ENCODE measurements at regions not wholly inside any gene's neighbourhood (a gene's known extent, or its start where the extent isn't known, plus 50 kb on each side); places are given as distances from the start of the nearest gene placed in this dataset.

DNA sequence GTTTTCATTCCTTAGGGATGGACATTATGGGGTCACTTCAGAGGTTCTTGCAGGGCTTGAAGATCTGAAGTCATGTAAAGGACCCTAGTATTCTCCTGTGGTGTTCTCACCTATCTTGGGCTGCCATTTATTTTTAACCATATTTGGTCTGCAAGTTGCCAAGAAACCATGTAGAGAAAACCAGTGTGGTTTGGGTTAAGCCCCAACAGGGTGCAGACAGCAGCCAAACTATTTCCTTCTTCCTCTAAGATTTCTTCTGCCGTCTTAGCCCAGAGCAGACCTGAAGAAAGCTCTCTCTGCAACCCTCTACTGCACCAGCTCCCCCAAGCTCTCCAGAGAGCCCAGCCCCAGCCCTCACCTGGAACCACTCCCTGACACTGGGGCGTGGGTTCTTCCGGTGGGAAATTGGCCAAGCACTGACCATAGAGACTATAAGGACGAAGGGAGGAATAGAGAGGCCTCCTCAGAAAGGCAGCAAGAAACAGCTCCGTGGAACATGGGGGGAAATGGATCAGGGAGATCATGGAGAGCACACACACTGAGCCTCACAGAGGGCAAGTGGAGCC lies 136.6 kb downstream of the SYF2 start:
- H3K27ac ChIP-seq = no peak overlapping the region
- no peak overlapping the region for H3K4me3 ChIP-seq
- H3K9ac ChIP-seq (ENCODE audit: insufficient read length) = no peak overlapping the region
- no peaks in the 10 kb centered on the region for H3K36me3 ChIP-seq (ENCODE audit: insufficient read depth, low read length)
- TF ChIP-seq POLR2AphosphoS5 (IDR thresholded peaks at IDR 0.05; ENCODE audit: borderline replicate concordance, low read depth, low read length) = no peak
- TF ChIP-seq EZH2 (IDR thresholded peaks at IDR 0.05) = no peak
- TF ChIP-seq FOXP2 (optimal IDR thresholded peaks at IDR 0.05; ENCODE audit: control extremely low read depth, extremely low read length, insufficient read depth) = no peak
- no peak for DNase-seq (ENCODE audit: low read depth, low spot score)
- no peaks in the 10 kb centered on the region for H3K9me3 ChIP-seq (ENCODE audit: low read depth, low read length)

DNA sequence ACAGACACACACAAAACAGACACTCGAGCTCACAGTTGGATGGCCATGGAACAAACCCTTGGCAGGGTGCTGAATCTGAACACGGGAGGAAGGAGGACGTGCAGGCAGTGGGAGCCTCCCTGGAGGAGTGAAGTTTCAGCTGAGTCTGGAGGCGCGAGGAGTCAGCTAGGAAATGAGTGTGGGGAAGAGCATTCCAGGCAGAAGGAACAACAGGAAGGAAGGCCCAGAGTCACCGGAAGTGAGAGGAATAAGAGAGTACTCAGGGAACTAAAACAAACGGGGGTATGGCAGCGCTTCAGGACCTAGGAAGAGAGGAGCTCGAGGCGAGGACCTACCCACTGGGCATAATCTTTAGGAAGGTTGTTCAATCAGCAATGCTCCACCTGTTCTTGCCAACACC lies 137.3 kb downstream of the SYF2 start:
- Histone ChIP-seq H3K27ac (no peak overlapping the region), H3K9me3 (ENCODE audit: low read depth, low read length) (no peaks in the 10 kb centered on the region), H3K36me3 (ENCODE audit: insufficient read depth, low read length) (no peaks in the 10 kb centered on the region), H3K9ac (ENCODE audit: insufficient read length) (no peak overlapping the region), H3K4me3 (no peak overlapping the region)
- TF ChIP-seq EZH2 (IDR thresholded peaks at IDR 0.05) = no peak
- DNase-seq (ENCODE audit: low read depth, low spot score) = no peak

DNA sequence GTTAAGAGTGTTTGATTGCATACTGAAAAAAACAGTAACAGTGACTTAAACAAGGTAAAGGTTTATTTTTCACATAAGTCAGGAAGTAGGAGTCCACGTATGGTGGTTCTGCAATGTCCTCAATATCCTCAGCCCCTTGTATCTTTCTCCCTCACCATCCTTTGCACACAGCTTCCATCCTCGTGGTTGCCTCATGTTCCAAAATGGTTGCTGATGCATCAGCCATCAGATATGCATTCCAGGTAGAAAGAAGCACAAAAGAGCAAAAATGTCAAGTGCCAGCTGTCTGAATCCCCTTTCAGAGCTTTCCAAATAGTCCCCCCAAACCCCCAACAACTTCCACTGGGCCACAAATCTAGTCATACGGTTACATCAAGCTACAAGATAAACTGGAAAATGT lies 138.1 kb downstream of the SYF2 start:
- no peaks in the 10 kb centered on the region for H3K36me3 ChIP-seq (ENCODE audit: insufficient read depth, low read length)
- no peak for DNase-seq (ENCODE audit: low read depth, low spot score)
- TF ChIP-seq FOXP2 (optimal IDR thresholded peaks at IDR 0.05; ENCODE audit: control extremely low read depth, extremely low read length, insufficient read depth) = no peak
- H3K9me3 ChIP-seq (ENCODE audit: low read depth, low read length) = no peaks in the 10 kb centered on the region
- no peak overlapping the region for H3K9ac ChIP-seq (ENCODE audit: insufficient read length)
- no peak overlapping the region for H3K27ac ChIP-seq
- no peak overlapping the region for H3K4me3 ChIP-seq

DNA sequence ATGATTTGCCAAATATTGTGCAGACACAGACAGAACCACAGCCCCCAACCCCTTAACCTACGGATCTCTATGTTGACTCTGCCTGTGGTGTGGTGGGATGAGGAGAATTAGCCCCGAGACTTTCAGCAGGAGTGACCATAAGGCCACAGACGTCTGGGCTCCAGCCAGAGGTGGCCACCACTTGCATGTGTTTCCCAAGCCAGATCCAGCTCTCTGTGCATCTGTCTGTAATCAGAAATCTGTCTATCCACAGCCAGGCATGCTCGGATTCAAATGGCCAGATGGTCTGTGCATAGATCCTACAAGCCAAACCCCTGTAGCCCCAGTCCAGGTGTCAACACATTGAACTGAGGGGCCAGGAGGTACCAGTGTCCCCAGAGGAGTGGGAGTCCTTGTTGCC lies 140.6 kb downstream of the SYF2 start:
- no peak for DNase-seq (ENCODE audit: low read depth, low spot score)
- no peaks in the 10 kb centered on the region for H3K36me3 ChIP-seq (ENCODE audit: insufficient read depth, low read length)
- no peak overlapping the region for H3K4me3 ChIP-seq
- H3K27ac ChIP-seq = no peak overlapping the region
- no peaks in the 10 kb centered on the region for H3K9me3 ChIP-seq (ENCODE audit: low read depth, low read length)
- TF ChIP-seq POLR2AphosphoS5 (IDR thresholded peaks at IDR 0.05; ENCODE audit: borderline replicate concordance, low read depth, low read length) (no peak), FOXP2 (optimal IDR thresholded peaks at IDR 0.05; ENCODE audit: control extremely low read depth, extremely low read length, insufficient read depth) (no peak), EZH2 (IDR thresholded peaks at IDR 0.05) (no peak)
- H3K9ac ChIP-seq (ENCODE audit: insufficient read length) = no peak overlapping the region

DNA sequence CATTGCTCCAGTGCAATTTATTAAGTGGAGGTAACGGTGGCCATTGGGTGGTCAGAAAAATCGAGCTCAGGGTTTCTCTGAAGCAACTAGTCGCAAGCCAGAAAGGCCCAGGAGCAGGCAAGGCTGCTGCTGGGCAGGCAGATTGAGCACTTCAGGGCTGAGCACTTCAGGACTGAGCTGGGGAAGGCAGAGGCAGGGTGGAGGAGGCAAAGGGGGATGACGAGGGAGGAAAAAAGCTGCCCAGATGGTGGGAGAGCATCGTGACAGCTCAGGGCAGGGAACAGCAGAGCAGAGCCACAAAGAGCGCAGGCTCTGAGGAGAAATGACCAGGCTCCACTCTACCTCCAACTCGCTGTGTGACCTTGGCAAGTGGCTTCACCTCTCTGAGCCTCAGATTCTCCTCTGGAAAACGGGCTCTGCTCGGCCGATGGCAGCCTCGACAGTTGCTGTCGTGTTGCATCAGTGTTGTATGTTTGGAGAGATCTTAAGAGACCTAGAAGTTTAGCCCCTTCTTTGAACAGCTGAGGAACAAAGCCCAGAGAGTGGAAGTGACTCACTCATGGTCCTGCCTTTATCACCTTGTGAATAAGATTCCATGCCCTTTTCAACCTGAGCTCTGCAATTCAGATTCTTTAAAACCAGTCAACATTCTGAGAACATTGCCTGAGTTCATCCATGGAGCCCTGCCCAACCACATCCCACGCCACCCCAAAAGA lies 141.4 kb downstream of the SYF2 start:
- Histone ChIP-seq H3K27ac (no peak overlapping the region), H3K4me3 (no peak overlapping the region), H3K9ac (ENCODE audit: insufficient read length) (no peak overlapping the region), H3K9me3 (ENCODE audit: low read depth, low read length) (no peaks in the 10 kb centered on the region), H3K36me3 (ENCODE audit: insufficient read depth, low read length) (no peaks in the 10 kb centered on the region)
- TF ChIP-seq POLR2AphosphoS5 (IDR thresholded peaks at IDR 0.05; ENCODE audit: borderline replicate concordance, low read depth, low read length) = no peak
- TF ChIP-seq EZH2 (IDR thresholded peaks at IDR 0.05) = no peak
- no peak for TF ChIP-seq FOXP2 (optimal IDR thresholded peaks at IDR 0.05; ENCODE audit: control extremely low read depth, extremely low read length, insufficient read depth)
- no peak for DNase-seq (ENCODE audit: low read depth, low spot score)

DNA sequence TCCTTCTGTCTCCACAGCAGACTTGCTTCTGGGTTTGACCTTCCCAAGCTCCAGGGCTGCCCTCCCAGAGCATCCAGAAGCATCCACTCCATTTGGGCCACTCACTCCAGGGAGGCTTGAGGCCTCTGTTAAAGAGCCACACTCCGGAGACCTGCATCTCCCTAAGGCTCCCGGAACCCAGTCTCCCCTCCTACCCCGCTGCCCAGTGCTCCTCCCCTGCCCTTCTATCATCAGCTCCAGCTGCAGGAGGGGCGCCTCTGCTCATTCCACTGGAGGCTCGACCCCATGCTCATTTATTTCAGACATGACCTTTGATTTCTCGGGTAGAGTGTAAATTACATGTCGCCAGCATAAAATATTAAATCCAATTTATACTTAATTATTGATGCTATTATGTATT lies 142.5 kb downstream of the SYF2 start:
- Histone ChIP-seq H3K4me3 (no peak overlapping the region), H3K36me3 (ENCODE audit: insufficient read depth, low read length) (no peaks in the 10 kb centered on the region), H3K27ac (no peak overlapping the region), H3K9ac (ENCODE audit: insufficient read length) (no peak overlapping the region), H3K9me3 (ENCODE audit: low read depth, low read length) (no peaks in the 10 kb centered on the region)
- TF ChIP-seq FOXP2 (optimal IDR thresholded peaks at IDR 0.05; ENCODE audit: control extremely low read depth, extremely low read length, insufficient read depth) = no peak
- no peak for TF ChIP-seq POLR2AphosphoS5 (IDR thresholded peaks at IDR 0.05; ENCODE audit: borderline replicate concordance, low read depth, low read length)
- no peak for TF ChIP-seq EZH2 (IDR thresholded peaks at IDR 0.05)
- DNase-seq (ENCODE audit: low read depth, low spot score) = no peak

DNA sequence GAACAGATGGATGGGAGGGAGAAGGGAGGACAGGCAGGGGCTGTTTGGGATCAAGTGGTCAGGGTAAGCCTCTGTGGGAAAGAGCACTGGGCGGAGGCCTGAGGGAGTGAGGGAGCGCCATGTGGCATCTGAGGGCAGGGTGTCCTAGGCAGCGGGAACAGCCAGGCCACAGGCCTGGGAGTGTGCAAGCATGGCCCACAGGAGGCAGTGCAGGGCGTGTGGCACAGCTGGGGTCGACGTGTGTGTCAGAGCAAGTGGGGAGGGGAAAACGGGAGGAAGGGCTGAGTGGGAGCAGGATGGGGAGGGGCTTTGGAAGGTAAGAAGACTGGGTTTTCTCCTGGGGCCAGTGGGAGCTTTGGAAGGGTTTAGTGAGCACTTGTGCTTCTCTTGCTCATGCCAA lies 143.4 kb downstream of the SYF2 start:
- H3K27ac ChIP-seq = no peak overlapping the region

DNA sequence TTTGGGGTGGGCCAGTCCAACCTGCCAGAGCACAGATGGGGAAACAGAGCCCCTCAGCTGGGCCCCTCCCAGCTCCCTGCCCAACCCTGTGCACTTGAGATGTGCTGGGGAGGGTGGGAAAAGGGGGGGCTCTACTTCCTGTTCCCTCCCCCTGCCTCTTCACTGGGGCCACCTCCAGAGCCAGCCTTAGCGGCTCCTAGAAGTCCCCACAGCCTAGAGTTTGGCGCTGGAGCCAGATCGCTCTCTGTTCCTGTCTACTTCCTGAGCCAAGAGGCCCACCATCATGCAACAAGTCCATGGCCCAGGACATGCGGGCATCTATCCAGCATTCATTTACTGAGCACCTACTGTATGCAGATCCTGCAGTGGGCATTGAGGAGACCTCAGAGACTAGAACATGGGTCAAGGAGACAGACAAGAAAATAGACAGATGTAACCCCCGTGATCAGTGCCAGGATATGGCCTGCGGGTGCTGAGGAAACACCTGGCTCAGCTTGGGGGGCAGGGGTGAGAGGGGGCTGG lies 144.1 kb downstream of the SYF2 start:
- Histone ChIP-seq H3K4me3 (no peak overlapping the region), H3K9ac (ENCODE audit: insufficient read length) (no peak overlapping the region), H3K27ac (no peak overlapping the region), H3K9me3 (ENCODE audit: low read depth, low read length) (no peaks in the 10 kb centered on the region), H3K36me3 (ENCODE audit: insufficient read depth, low read length) (no peaks in the 10 kb centered on the region)
- TF ChIP-seq FOXP2 (optimal IDR thresholded peaks at IDR 0.05; ENCODE audit: control extremely low read depth, extremely low read length, insufficient read depth) = no peak
- TF ChIP-seq POLR2AphosphoS5 (IDR thresholded peaks at IDR 0.05; ENCODE audit: borderline replicate concordance, low read depth, low read length) = no peak
- TF ChIP-seq EZH2 (IDR thresholded peaks at IDR 0.05) = no peak
- no peak for DNase-seq (ENCODE audit: low read depth, low spot score)

More for the DNA sequence above, 143.4 kb downstream of the SYF2 start:
- no peak for DNase-seq (ENCODE audit: low read depth, low spot score)
- no peaks in the 10 kb centered on the region for H3K9me3 ChIP-seq (ENCODE audit: low read depth, low read length)
- H3K36me3 ChIP-seq (ENCODE audit: insufficient read depth, low read length) = no peaks in the 10 kb centered on the region
- H3K9ac ChIP-seq (ENCODE audit: insufficient read length) = no peak overlapping the region
- H3K4me3 ChIP-seq = no peak overlapping the region
- TF ChIP-seq POLR2AphosphoS5 (IDR thresholded peaks at IDR 0.05; ENCODE audit: borderline replicate concordance, low read depth, low read length) (no peak), EZH2 (IDR thresholded peaks at IDR 0.05) (no peak), FOXP2 (optimal IDR thresholded peaks at IDR 0.05; ENCODE audit: control extremely low read depth, extremely low read length, insufficient read depth) (no peak)
